Panc1 (cell line): ENCODE measurements at regions not wholly inside any gene's neighbourhood (a gene's known extent, or its start where the extent isn't known, plus 50 kb on each side); places are given as distances from the start of the nearest gene placed in this dataset.

ENCODE experiments used
- ATAC-seq: fragments of 200-7000 bp; cut with Tn5 transposase; 2 replicates; pipeline ENCODE4 v1.9.1; 2020; ENCODE audit warnings: mild to moderate bottlenecking, moderate library complexity
- BruUV-seq: library from RNA; stranded (reverse); fragments of 400-500 nt; replicated peaks from 2 replicates; lab custom pipeline; 2021; lab: Mats Ljungman, UMichigan
- CTCF ChIA-PET: fragments of 300-600 bp; sonication (Branson Sonifier 250); formaldehyde crosslinking; loops from one replicate; lab custom pipeline; 2022; ENCODE audit warnings: antibody characterized with exemption; lab: Charles Lee
- POLR2A ChIA-PET: fragments of 300-600 bp; sonication (Branson Sonifier 250); formaldehyde crosslinking; loops from one replicate; lab custom pipeline; 2022; ENCODE audit warnings: antibody characterized with exemption; lab: Charles Lee
- DNase-seq: peaks from one replicate; pipeline ENCODE4 v3.0.0-alpha.2; 2010; ENCODE audit warnings: low read depth, low spot score
- H3K27ac ChIP-seq: 2 replicates; pipeline ENCODE4 v1.5.1; 2011; ENCODE audit warnings: mild to moderate bottlenecking, low read length, inconsistent platforms
- H3K27me3 ChIP-seq: fragments of 200-500 bp; sonication (Bioruptor generic); 2 replicates; pipeline ENCODE4 v1.6.0; 2014; ENCODE audit warnings: low read length, inconsistent platforms; ENCODE audit not compliant: control insufficient read depth, insufficient read depth
- H3K36me3 ChIP-seq: fragments of 200-500 bp; sonication (Bioruptor generic); 2 replicates; pipeline ENCODE4 v1.5.1; 2014; ENCODE audit warnings: inconsistent platforms, mild to moderate bottlenecking, low read length, moderate library complexity; ENCODE audit not compliant: control insufficient read depth, insufficient read depth
- H3K4me1 ChIP-seq: 2 replicates; pipeline ENCODE4 v1.5.1; 2011; ENCODE audit warnings: inconsistent platforms, mild to moderate bottlenecking, low read length, moderate library complexity; ENCODE audit not compliant: control insufficient read depth, insufficient read depth
- H3K4me3 ChIP-seq, 2 experiments: 2 replicates each; pipeline ENCODE4 v1.5.1; 2011 to 2012; ENCODE audit warnings: low read depth in 2 of 2, low read length in 2 of 2, mild to moderate bottlenecking in 2 of 2, inconsistent platforms in 1 of 2, moderate library complexity in 1 of 2
- H3K9me3 ChIP-seq: fragments of 200-500 bp; sonication (Bioruptor generic); 2 replicates; pipeline ENCODE4 v1.5.1; 2014; ENCODE audit warnings: low read depth, mild to moderate bottlenecking, inconsistent platforms, low read length, moderate library complexity; ENCODE audit not compliant: control insufficient read depth, insufficient read depth
- POLR2AphosphoS5 ChIP-seq: IDR thresholded peaks from 2 replicates; pipeline ENCODE4 v1.6.1; 2012; ENCODE audit warnings: mild to moderate bottlenecking, low read depth, low read length, moderate library complexity
- SIN3A ChIP-seq: IDR thresholded peaks from 2 replicates; pipeline ENCODE4 v1.6.1; 2012; ENCODE audit warnings: low read depth, mild to moderate bottlenecking, low read length, moderate library complexity, borderline replicate concordance; ENCODE audit not compliant: insufficient read depth
- TCF7L2 ChIP-seq: IDR thresholded peaks from 2 replicates; pipeline ENCODE4 v1.6.1; 2011; ENCODE audit warnings: mild to moderate bottlenecking, low read depth, low read length, inconsistent platforms
- in situ Hi-C: cut with HindIII; loops from 2 replicates; pipeline ENCODE4 v1.10.0; 2016; ENCODE audit warnings: low sequenced_read_pairs, low pct_unique_long_range_greater_than_20kb
- intact Hi-C: fragments of 100-400 bp; cut with micrococcal nuclease; formaldehyde crosslinking; loops from one replicate; pipeline ENCODE4 v1.10.0; 2022; ENCODE audit not compliant: unreplicated experiment
- TF ChIP-seq, protein P1 (sequence below): fragments of 450-650 bp; IDR thresholded peaks from 2 replicates; pipeline ENCODE4 v1.5.1; 2017; ENCODE audit warnings: mild to moderate bottlenecking
- TF ChIP-seq, protein P2 (sequence below), 2 experiments: IDR thresholded peaks; 2 replicates each; pipeline ENCODE4 v1.6.1; 2011 to 2012; ENCODE audit warnings: low read depth in 2 of 2, control low read depth in 1 of 2, low read length in 1 of 2, mild to moderate bottlenecking in 1 of 2, moderate library complexity in 1 of 2; ENCODE audit not compliant: insufficient read depth in 1 of 2

DNA sequence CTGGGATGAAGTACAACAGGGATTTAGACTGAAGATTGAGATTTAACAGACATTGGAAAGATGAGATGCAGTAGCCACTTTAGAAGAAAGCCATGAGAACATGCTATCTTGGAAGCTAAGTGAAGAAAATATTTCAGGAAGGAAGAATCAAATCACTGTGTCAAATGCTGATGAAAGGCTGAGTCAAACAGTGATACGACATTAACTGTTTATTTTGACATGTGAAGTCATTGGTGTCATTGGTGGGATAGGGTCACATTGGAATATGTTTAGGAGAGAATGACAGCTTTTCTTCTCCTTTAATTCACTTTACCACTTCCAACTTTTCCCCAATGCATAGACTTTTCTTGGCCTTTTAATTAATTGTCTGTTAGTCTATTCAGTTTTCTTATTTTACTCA, 653.0 kb upstream of the BOD1L1 start:
- no peak for ATAC-seq

DNA sequence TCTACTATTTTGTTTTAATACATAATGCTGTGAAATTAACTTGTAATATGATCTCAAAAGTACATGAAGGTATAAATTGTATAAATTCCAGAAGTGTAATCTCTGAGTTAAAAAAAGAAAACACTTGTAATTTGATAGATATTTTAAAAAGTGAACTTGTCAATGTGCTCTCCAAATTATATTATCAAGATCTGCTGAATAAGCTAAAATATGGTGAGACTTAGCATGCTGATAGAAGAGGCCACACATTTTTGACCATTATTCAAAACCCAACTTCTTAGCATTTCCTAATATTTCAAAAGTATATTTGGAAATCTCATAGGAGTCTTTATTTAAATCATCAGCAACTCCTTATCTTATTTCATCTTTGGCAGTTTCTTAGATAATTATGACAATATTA, 657.1 kb upstream of the BOD1L1 start:
- no peak for DNase-seq
- BruUV-seq = no TSS peak
- H3K4me1 ChIP-seq = no peaks in the 10 kb centered on the region
- intact Hi-C loops = no loop called here
- H3K27me3 ChIP-seq = no peaks in the 10 kb centered on the region
- no peak overlapping the region for H3K27ac ChIP-seq
- H3K36me3 ChIP-seq = no peaks in the 10 kb centered on the region
- ATAC-seq = no peak
- no peaks in the 10 kb centered on the region for H3K9me3 ChIP-seq
- in situ Hi-C loops = no loop called here
- ChIA-PET POLR2A (no interaction called here), CTCF (no interaction called here)
- TF ChIP-seq POLR2AphosphoS5 = no peak
- TF ChIP-seq, protein P1, sequence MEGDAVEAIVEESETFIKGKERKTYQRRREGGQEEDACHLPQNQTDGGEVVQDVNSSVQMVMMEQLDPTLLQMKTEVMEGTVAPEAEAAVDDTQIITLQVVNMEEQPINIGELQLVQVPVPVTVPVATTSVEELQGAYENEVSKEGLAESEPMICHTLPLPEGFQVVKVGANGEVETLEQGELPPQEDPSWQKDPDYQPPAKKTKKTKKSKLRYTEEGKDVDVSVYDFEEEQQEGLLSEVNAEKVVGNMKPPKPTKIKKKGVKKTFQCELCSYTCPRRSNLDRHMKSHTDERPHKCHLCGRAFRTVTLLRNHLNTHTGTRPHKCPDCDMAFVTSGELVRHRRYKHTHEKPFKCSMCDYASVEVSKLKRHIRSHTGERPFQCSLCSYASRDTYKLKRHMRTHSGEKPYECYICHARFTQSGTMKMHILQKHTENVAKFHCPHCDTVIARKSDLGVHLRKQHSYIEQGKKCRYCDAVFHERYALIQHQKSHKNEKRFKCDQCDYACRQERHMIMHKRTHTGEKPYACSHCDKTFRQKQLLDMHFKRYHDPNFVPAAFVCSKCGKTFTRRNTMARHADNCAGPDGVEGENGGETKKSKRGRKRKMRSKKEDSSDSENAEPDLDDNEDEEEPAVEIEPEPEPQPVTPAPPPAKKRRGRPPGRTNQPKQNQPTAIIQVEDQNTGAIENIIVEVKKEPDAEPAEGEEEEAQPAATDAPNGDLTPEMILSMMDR = no peak
- no peak for TF ChIP-seq TCF7L2
- TF ChIP-seq, protein P2, sequence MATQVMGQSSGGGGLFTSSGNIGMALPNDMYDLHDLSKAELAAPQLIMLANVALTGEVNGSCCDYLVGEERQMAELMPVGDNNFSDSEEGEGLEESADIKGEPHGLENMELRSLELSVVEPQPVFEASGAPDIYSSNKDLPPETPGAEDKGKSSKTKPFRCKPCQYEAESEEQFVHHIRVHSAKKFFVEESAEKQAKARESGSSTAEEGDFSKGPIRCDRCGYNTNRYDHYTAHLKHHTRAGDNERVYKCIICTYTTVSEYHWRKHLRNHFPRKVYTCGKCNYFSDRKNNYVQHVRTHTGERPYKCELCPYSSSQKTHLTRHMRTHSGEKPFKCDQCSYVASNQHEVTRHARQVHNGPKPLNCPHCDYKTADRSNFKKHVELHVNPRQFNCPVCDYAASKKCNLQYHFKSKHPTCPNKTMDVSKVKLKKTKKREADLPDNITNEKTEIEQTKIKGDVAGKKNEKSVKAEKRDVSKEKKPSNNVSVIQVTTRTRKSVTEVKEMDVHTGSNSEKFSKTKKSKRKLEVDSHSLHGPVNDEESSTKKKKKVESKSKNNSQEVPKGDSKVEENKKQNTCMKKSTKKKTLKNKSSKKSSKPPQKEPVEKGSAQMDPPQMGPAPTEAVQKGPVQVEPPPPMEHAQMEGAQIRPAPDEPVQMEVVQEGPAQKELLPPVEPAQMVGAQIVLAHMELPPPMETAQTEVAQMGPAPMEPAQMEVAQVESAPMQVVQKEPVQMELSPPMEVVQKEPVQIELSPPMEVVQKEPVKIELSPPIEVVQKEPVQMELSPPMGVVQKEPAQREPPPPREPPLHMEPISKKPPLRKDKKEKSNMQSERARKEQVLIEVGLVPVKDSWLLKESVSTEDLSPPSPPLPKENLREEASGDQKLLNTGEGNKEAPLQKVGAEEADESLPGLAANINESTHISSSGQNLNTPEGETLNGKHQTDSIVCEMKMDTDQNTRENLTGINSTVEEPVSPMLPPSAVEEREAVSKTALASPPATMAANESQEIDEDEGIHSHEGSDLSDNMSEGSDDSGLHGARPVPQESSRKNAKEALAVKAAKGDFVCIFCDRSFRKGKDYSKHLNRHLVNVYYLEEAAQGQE (IDR thresholded peaks at IDR 0.05; ENCODE audit: insufficient read depth in 1 of 2, low read depth in 2 of 2, low read length in 1 of 2) = no peak
- no peak for TF ChIP-seq SIN3A
- no peak overlapping the region for H3K4me3 ChIP-seq

More for the DNA sequence above, 653.0 kb upstream of the BOD1L1 start:
- no peak for DNase-seq
- Histone ChIP-seq H3K9me3 (no peaks in the 10 kb centered on the region), H3K4me1 (no peaks in the 10 kb centered on the region), H3K36me3 (no peaks in the 10 kb centered on the region), H3K27me3 (no peaks in the 10 kb centered on the region), H3K27ac (no peak overlapping the region), H3K4me3 (no peak overlapping the region)
- no TSS peak for BruUV-seq
- POLR2A ChIA-PET = no interaction called here
- in situ Hi-C loops (no loop called here), intact Hi-C loops (no loop called here)
- TF ChIP-seq, protein P1 = no peak
- TF ChIP-seq TCF7L2 (no peak), SIN3A (no peak), POLR2AphosphoS5 (no peak)
- TF ChIP-seq, protein P2 (IDR thresholded peaks at IDR 0.05; ENCODE audit: insufficient read depth in 1 of 2, low read depth in 2 of 2, low read length in 1 of 2) = no peak
- CTCF ChIA-PET = no interaction called here
